ENCODE measurements at regions not wholly inside any gene's neighbourhood (a gene's known extent, or its start where the extent isn't known, plus 50 kb on each side); places are given as distances from the start of the nearest gene placed in this dataset.

DNA sequence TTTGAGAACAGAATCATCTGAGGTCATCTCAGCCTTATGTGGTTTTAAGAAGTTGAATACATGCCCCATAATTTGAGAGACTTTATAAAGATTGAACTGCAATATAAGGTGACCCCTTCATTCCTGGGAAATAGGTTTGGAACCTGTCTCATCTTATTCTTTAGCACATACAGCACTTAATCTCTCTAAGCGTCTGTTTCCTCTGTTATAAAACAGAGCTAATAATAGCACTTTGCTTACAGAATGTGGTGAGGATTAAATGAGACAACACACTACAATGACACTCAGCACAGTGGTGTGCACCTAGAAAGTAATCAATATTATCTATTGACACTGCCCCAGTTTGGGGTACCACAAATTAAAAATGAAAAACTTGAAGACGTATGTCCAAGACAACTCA, 102.1 kb downstream of the DUSP6 start:
- no peak for TF ChIP-seq EZH2phosphoT487 (IDR thresholded peaks at IDR 0.05; ENCODE audit: borderline replicate concordance, low read depth, low read length)
- TF ChIP-seq, protein P1, sequence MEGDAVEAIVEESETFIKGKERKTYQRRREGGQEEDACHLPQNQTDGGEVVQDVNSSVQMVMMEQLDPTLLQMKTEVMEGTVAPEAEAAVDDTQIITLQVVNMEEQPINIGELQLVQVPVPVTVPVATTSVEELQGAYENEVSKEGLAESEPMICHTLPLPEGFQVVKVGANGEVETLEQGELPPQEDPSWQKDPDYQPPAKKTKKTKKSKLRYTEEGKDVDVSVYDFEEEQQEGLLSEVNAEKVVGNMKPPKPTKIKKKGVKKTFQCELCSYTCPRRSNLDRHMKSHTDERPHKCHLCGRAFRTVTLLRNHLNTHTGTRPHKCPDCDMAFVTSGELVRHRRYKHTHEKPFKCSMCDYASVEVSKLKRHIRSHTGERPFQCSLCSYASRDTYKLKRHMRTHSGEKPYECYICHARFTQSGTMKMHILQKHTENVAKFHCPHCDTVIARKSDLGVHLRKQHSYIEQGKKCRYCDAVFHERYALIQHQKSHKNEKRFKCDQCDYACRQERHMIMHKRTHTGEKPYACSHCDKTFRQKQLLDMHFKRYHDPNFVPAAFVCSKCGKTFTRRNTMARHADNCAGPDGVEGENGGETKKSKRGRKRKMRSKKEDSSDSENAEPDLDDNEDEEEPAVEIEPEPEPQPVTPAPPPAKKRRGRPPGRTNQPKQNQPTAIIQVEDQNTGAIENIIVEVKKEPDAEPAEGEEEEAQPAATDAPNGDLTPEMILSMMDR (conservative IDR thresholded peaks at IDR 0.05; ENCODE audit: low read length), result no peak
